Neural progenitor cell (in vitro differentiated cells): ENCODE measurements at regions not wholly inside any gene's neighbourhood (a gene's known extent, or its start where the extent isn't known, plus 50 kb on each side); places are given as distances from the start of the nearest gene placed in this dataset.

Experiments used
- DNase-seq: peaks from one replicate; pipeline ENCODE4 v3.0.0-alpha.2; 2016; ENCODE audit warnings: low spot score
- H2AFZ ChIP-seq: fragments of 200-600 bp; sonication (generic); replicated peaks from 2 replicates; pipeline ENCODE4 v1.6.1; 2016; ENCODE audit warnings: antibody characterized with exemption
- H3F3A ChIP-seq: fragments of 200-600 bp; sonication (generic); 2 replicates; pipeline ENCODE4 v1.6.1; 2016; ENCODE audit warnings: antibody characterized with exemption, low read depth
- H3K27ac ChIP-seq: fragments of 200-600 bp; sonication (generic); 2 replicates; pipeline ENCODE4 v1.5.1; 2016; ENCODE audit warnings: mild to moderate bottlenecking
- H3K27me3 ChIP-seq: fragments of 200-600 bp; sonication (generic); 2 replicates; pipeline ENCODE4 v1.6.1; 2016; ENCODE audit warnings: mild to moderate bottlenecking, moderate library complexity
- H3K36me3 ChIP-seq: fragments of 200-600 bp; sonication (generic); 2 replicates; pipeline ENCODE4 v1.5.1; 2016
- H3K4me1 ChIP-seq: fragments of 200-600 bp; sonication (generic); 2 replicates; pipeline ENCODE4 v1.6.1; 2016; ENCODE audit warnings: mixed run types
- H3K4me2 ChIP-seq: fragments of 200-600 bp; sonication (generic); 2 replicates; pipeline ENCODE4 v1.6.1; 2016
- H3K4me3 ChIP-seq: fragments of 200-600 bp; sonication (generic); 2 replicates; pipeline ENCODE4 v1.5.1; 2016
- H3K79me2 ChIP-seq: fragments of 200-600 bp; sonication (generic); 2 replicates; pipeline ENCODE4 v1.6.1; 2016; ENCODE audit warnings: low read depth
- H3K9ac ChIP-seq: fragments of 200-600 bp; sonication (generic); 2 replicates; pipeline ENCODE4 v1.6.1; 2016
- H3K9me3 ChIP-seq: fragments of 200-600 bp; sonication (generic); 2 replicates; pipeline ENCODE4 v1.5.1; 2016; ENCODE audit warnings: low read depth
- H4K20me1 ChIP-seq: fragments of 200-600 bp; sonication (generic); 2 replicates; pipeline ENCODE4 v1.6.1; 2016; ENCODE audit warnings: low read depth
- H3K27ac Mint-ChIP-seq: 3 replicates; pipeline ENCODE4 v1.8.0; 2021; ENCODE audit warnings: mixed read lengths
- H3K27me3 Mint-ChIP-seq: 2 replicates; pipeline ENCODE4 v1.8.0; 2022; ENCODE audit warnings: low read depth, mild to moderate bottlenecking, inconsistent platforms, moderate library complexity, mixed read lengths; ENCODE audit not compliant: insufficient read depth
- H3K36me3 Mint-ChIP-seq: 3 replicates; pipeline ENCODE4 v1.8.0; 2021; ENCODE audit warnings: mixed read lengths
- H3K4me1 Mint-ChIP-seq: 3 replicates; pipeline ENCODE4 v1.8.0; 2021; ENCODE audit warnings: mixed read lengths
- H3K4me3 Mint-ChIP-seq: 3 replicates; pipeline ENCODE4 v1.8.0; 2021; ENCODE audit warnings: mild to moderate bottlenecking, moderate library complexity, mixed read lengths
- H3K9me3 Mint-ChIP-seq: 3 replicates; pipeline ENCODE4 v1.8.0; 2020; ENCODE audit warnings: mixed read lengths
- CTCF ChIP-seq: fragments of 200-600 bp; sonication (generic); IDR thresholded peaks from 2 replicates; pipeline ENCODE4 v1.5.1; 2017; ENCODE audit warnings: antibody characterized with exemption, mild to moderate bottlenecking
- EZH2 ChIP-seq: fragments of 200-600 bp; sonication (generic); IDR thresholded peaks from 2 replicates; pipeline ENCODE4 v1.6.1; 2017; ENCODE audit warnings: antibody characterized with exemption, mild to moderate bottlenecking, moderate library complexity
- EZH2phosphoT487 ChIP-seq: fragments of 200-600 bp; sonication (generic); IDR thresholded peaks from 2 replicates; pipeline ENCODE4 v1.6.1; 2017; ENCODE audit warnings: antibody characterized with exemption

GRCh38 chr4:54806351-54806750 is 148.6 kb downstream of the KIT start:
- Histone ChIP-seq H3K4me3 (no peak overlapping the region), H2AFZ (no peak overlapping the region), H3K9me3 (no peaks in the 10 kb centered on the region), H3K27me3 (no peaks in the 10 kb centered on the region), H3K4me1 (no peaks in the 10 kb centered on the region), H3K27ac (no peak overlapping the region), H3K36me3 (no peaks in the 10 kb centered on the region), H3K4me2 (no peak overlapping the region), H3K79me2 (no peaks in the 10 kb centered on the region), H3K9ac (no peak overlapping the region), H4K20me1 (no peaks in the 10 kb centered on the region), H3F3A (no peaks in the 10 kb centered on the region)
- H3K27me3 Mint-ChIP-seq, result no peaks in the 10 kb centered on the region
- DNase-seq, result no peak
- TF ChIP-seq EZH2 (no peak), EZH2phosphoT487 (no peak), CTCF (no peak)
- peaks cover 13% of the 10 kb centered on the region for H3K9me3 Mint-ChIP-seq
- no peaks in the 10 kb centered on the region for H3K36me3 Mint-ChIP-seq
- H3K27ac Mint-ChIP-seq, result no peak overlapping the region
- H3K4me1 Mint-ChIP-seq, result no peaks in the 10 kb centered on the region
- H3K4me3 Mint-ChIP-seq, result no peak overlapping the region

GRCh38 chr4:54802336-54802735 is 144.6 kb downstream of the KIT start:
- peaks cover 8% of the 10 kb centered on the region for H3K9me3 Mint-ChIP-seq
- Histone ChIP-seq H3K27ac (no peak overlapping the region), H3K36me3 (no peaks in the 10 kb centered on the region), H3K27me3 (no peaks in the 10 kb centered on the region), H4K20me1 (no peaks in the 10 kb centered on the region), H3K79me2 (no peaks in the 10 kb centered on the region), H3K9ac (no peak overlapping the region), H3K4me3 (no peak overlapping the region), H3F3A (no peaks in the 10 kb centered on the region), H2AFZ (no peak overlapping the region), H3K4me2 (no peak overlapping the region), H3K9me3 (no peaks in the 10 kb centered on the region), H3K4me1 (no peaks in the 10 kb centered on the region)
- no peak overlapping the region for H3K4me3 Mint-ChIP-seq
- no peaks in the 10 kb centered on the region for H3K27me3 Mint-ChIP-seq
- H3K36me3 Mint-ChIP-seq, result no peaks in the 10 kb centered on the region
- no peak for DNase-seq
- no peaks in the 10 kb centered on the region for H3K4me1 Mint-ChIP-seq
- no peak for TF ChIP-seq EZH2
- TF ChIP-seq EZH2phosphoT487, result no peak
- TF ChIP-seq CTCF, result no peak
- H3K27ac Mint-ChIP-seq, result no peak overlapping the region

- no peaks in the 10 kb centered on the region for H4K20me1 ChIP-seq
- H3K9ac ChIP-seq, result no peak overlapping the region
- H3K36me3 ChIP-seq, result no peaks in the 10 kb centered on the region
- Mint-ChIP-seq H3K27me3 (no peaks in the 10 kb centered on the region), H3K4me3 (no peak overlapping the region), H3K27ac (no peak overlapping the region), H3K9me3 (peaks cover 4% of the 10 kb centered on the region), H3K4me1 (no peaks in the 10 kb centered on the region), H3K36me3 (no peaks in the 10 kb centered on the region)
- no peak overlapping the region for H3K4me2 ChIP-seq
- H3K9me3 ChIP-seq, result no peaks in the 10 kb centered on the region
- H3K4me3 ChIP-seq, result no peak overlapping the region
- no peak overlapping the region for H3K27ac ChIP-seq
- no peak for DNase-seq
- no peaks in the 10 kb centered on the region for H3K79me2 ChIP-seq
- no peaks in the 10 kb centered on the region for H3K27me3 ChIP-seq
- no peaks in the 10 kb centered on the region for H3K4me1 ChIP-seq
- TF ChIP-seq EZH2, result no peak
- no peak for TF ChIP-seq CTCF
- TF ChIP-seq EZH2phosphoT487, result no peak
- no peaks in the 10 kb centered on the region for H3F3A ChIP-seq
- no peak overlapping the region for H2AFZ ChIP-seq
These were observed 143.2 kb downstream of the KIT start for GRCh38 chr4:54800831-54801530.
